ENCODE measurements at regions not wholly inside any gene's neighbourhood (a gene's known extent, or its start where the extent isn't known, plus 50 kb on each side); places are given as distances from the start of the nearest gene placed in this dataset.

- Histone ChIP-seq H3K27me3 (no peaks in the 10 kb centered on the region), H3K36me3 (no peaks in the 10 kb centered on the region), H3K4me1 (no peaks in the 10 kb centered on the region), H3K4me3 (no peak overlapping the region), H3K27ac (no peak overlapping the region), H3K9me3 (peaks cover 0 to 8% (median 0%) of the 10 kb centered on the region in 4 donors)
- ATAC-seq (ENCODE audit: low FRiP score in 2 of 2) (no peak), DNase-seq (no peak)
- WGBS, 2 donors = 69 to 83% methylated on average over 3 of the region's 3 CpGs
- TF ChIP-seq EP300 (IDR thresholded peaks at IDR 0.05) = no peak
- TF ChIP-seq POLR2AphosphoS5 (IDR thresholded peaks at IDR 0.05) = no peak
- no peak for TF ChIP-seq CTCF (IDR thresholded peaks at IDR 0.05)
- TF ChIP-seq POLR2A (IDR thresholded peaks at IDR 0.05) = no peak
Measured at GRCh38 chr11:116631201-116631600, 141.6 kb downstream of the BUD13 start.

- H3K4me3 ChIP-seq = no peak overlapping the region
- no peaks in the 10 kb centered on the region for H3K27me3 ChIP-seq
- DNase-seq = no peak
- H3K27ac ChIP-seq = no peak overlapping the region
- WGBS, 2 donors = 77% methylated on average over 1 of the region's 1 CpG; no CpG with 5 or more reads in 1 of the 2 donors
- H3K4me1 ChIP-seq = no peaks in the 10 kb centered on the region
- H3K9me3 ChIP-seq = no peaks in the 10 kb centered on the region
- H3K36me3 ChIP-seq = no peaks in the 10 kb centered on the region
- no peak for TF ChIP-seq CTCF (IDR thresholded peaks at IDR 0.05)
- no peak for TF ChIP-seq POLR2AphosphoS5 (IDR thresholded peaks at IDR 0.05)
- no peak for TF ChIP-seq POLR2A (IDR thresholded peaks at IDR 0.05)
- no peak for TF ChIP-seq EP300 (IDR thresholded peaks at IDR 0.05)
- no peak for ATAC-seq (ENCODE audit: low FRiP score in 2 of 2)
Measured at GRCh38 chr11:116618461-116618860, 154.3 kb downstream of the BUD13 start.

GRCh38 chr11:116615211-116615865 lies 157.4 kb downstream of the BUD13 start:
- DNase-seq = no peak
- no peaks in the 10 kb centered on the region for H3K9me3 ChIP-seq
- ATAC-seq (ENCODE audit: low FRiP score in 2 of 2) = no peak
- WGBS, 2 donors = 56 to 68% methylated on average over 7 of the region's 7 CpGs
- TF ChIP-seq EP300 (IDR thresholded peaks at IDR 0.05) (no peak), POLR2A (IDR thresholded peaks at IDR 0.05) (no peak), POLR2AphosphoS5 (IDR thresholded peaks at IDR 0.05) (no peak), CTCF (IDR thresholded peaks at IDR 0.05) (no peak)
- H3K36me3 ChIP-seq = no peaks in the 10 kb centered on the region
- no peak overlapping the region for H3K27ac ChIP-seq
- no peaks in the 10 kb centered on the region for H3K4me1 ChIP-seq
- H3K27me3 ChIP-seq = no peaks in the 10 kb centered on the region
- no peak overlapping the region for H3K4me3 ChIP-seq

GRCh38 chr11:116614306-116615210 lies 158.2 kb downstream of the BUD13 start:
- H3K4me3 ChIP-seq = no peak overlapping the region
- TF ChIP-seq CTCF (IDR thresholded peaks at IDR 0.05) (no peak), EP300 (IDR thresholded peaks at IDR 0.05) (no peak), POLR2A (IDR thresholded peaks at IDR 0.05) (no peak), POLR2AphosphoS5 (IDR thresholded peaks at IDR 0.05) (no peak)
- no peaks in the 10 kb centered on the region for H3K9me3 ChIP-seq
- no peaks in the 10 kb centered on the region for H3K27me3 ChIP-seq
- no peak for DNase-seq
- no peak overlapping the region for H3K27ac ChIP-seq
- no peaks in the 10 kb centered on the region for H3K4me1 ChIP-seq
- 70 to 74% methylated on average over 6 to 11 of the region's 11 CpGs for WGBS, 2 donors
- ATAC-seq (ENCODE audit: low FRiP score in 2 of 2) = peak in 1 of 2 donors; percentile 19
- no peaks in the 10 kb centered on the region for H3K36me3 ChIP-seq
